ENCODE measurements at regions not wholly inside any gene's neighbourhood (a gene's known extent, or its start where the extent isn't known, plus 50 kb on each side); places are given as distances from the start of the nearest gene placed in this dataset.
"Not testable (repeated sequence)": the region's sequence is repeated elsewhere in the genome, so short reads cannot be mapped to it uniquely, and the experiment has no call there.

DNA sequence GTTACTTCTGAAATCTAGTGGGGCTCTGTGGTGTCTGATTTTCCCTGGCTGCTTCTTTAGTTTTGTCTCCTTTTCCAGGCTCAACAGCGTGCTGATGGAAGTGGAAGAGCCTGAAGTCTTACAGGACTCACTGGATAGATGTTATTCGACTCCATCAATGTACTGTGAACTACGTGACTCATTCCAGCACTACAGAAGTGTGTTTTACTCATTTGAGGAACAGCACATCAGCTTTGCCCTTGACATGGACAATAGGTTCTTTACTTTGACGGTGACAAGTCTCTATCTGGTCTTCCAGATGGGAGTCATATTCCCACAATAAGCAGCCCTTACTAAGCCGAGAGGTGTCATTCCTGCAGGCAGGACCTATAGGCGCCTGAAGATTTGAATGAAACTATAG lies 51.1 kb downstream of the NBPF8 start:
- not testable (repeated sequence) for DNase-seq (ENCODE audit: low read depth in 2 of 2)

DNA sequence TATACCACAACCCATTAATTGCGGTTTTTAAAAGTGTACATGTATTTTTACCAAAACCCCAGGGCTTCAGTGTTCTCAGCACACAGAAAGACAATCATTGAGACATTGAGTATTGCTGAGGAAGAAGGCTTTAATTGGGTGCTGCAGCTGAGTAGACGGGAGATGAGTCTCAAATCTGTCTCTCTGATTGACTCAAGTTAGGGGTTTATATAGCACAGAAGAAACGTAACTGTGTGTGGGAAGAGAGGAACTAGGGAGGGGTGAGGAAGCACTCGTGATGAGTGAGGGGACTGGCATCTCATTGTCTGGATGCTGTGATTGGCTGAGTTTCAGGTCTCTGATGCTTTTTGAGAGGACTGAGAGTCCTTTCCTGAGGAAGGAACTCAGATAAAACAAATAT lies 62.8 kb downstream of the NBPF8 start:
- DNase-seq (ENCODE audit: low read depth in 2 of 2), result not testable (repeated sequence)

DNA sequence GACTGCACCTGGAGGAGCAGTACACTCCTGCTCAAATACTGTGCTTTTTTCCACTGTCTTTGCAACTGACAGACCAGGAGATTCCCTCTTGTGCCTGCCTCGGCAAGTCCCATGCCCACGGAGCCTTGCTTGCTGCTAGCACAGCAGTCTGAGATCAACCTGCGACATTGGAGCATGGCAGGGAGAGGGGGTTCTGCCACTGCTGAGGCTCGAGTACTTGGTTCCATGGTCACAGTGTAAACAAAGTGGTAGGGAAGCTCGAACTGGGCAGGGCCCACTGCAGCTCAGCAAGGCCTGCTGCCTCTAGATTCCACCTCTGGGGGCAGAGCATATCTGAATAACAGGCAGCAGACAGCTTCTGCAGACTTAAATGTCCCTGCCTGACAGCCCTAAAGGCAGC lies 63.6 kb downstream of the NBPF8 start:
- not testable (repeated sequence) for DNase-seq (ENCODE audit: low read depth in 2 of 2)

DNA sequence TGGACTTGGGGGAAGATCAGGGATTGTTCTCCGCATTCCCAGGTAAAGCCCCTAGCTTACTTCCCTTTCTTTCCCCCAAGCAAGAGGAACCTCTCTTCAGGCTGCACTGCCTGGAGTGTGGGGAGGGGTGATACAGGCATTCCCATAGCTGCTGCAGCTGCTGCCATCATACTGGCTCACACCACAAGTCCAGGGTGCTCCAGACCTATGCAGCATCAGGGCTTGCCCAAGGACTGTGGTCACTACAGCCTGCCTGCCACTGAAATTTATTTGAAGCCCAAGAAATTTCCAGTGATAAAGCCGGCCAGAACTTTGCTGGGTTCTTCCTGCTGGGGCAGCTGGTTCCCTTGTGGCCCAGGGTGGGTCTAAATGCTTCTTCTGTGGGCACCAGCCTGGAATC lies 72.7 kb downstream of the NBPF8 start:
- not testable (repeated sequence) for DNase-seq (ENCODE audit: low read depth in 2 of 2)

DNA sequence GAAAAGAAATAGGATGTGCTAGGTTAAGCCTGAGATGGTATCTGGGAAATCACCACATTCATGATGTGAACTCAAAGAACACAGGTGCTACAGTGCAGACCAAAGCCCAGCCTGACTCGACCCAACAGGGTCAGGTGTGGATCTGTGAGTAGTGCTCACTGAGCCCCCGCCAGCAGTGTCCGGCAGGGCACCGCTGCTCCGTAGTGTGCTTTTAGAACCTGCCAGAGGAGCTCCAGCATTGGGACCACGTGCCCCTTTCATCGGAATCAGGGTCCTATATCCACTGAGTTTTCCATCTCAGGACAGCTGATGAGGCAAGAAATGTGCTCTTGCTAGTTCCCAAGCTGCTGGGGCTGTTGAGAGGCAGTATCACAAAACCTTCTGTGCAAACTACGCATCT lies 74.4 kb downstream of the NBPF8 start:
- DNase-seq (ENCODE audit: low read depth in 2 of 2), result not testable (repeated sequence)

DNA sequence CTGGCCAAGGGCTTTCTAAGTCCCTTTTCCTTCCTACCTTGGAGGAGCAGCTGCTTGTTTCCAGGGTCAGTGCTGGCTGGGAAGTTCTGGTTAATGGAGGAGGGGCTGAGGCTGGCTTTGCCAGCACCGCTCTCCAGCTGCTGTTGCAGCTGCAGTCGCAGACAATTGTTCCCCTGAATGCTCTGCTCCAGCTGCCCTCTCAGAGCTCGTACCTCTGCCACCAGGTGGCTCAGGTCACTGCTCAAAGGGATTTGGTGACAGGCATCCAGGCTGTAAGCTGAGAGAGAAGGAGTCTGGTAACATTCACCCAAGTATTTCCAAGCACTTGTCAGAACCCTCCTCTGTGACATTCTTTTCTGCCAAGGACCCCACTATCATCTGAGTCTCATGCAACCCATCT lies 82.3 kb downstream of the NBPF8 start:
- DNase-seq (ENCODE audit: low read depth in 2 of 2), result not testable (repeated sequence)

DNA sequence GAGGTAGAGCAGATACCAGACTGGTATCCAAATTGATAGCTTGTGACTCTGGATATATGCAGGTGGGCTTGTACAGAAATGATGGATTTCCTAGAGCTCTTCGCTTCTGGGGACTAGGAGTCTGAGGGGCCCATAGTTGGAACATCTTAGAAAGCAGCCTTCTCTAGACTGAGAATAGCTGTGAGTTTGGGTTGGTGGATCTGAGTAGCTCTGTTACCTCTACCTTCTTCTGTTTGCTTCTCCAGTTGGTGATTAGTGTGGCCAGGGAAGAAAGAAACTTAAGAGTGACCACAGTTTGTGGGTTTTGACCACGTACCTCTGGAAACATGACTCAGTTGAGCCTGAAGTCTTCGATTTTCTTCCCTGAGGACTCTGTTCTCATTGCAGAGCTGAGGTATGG lies 88.4 kb downstream of the NBPF8 start:
- DNase-seq (ENCODE audit: low read depth in 2 of 2), result not testable (repeated sequence)

DNA sequence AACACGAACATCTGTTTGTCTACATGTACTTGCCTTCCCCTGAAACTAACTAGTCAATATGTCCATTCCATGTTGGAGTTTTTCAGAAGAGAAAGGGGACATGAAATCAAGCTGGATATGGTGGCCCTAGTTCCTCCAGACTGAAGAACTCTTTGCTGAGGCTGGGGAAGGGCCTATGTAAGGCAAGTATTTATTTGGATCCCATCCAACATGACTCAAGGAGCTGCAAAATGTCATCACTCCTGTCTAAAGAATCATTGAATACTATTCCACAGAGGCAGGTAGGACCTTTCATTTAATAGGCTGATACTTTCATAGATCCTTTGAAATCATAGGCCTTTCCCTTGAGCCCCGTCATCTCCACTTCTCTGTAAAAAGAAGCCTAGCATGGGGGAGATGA lies 91.5 kb downstream of the NBPF8 start:
- not testable (repeated sequence) for DNase-seq (ENCODE audit: low read depth in 2 of 2)

DNA sequence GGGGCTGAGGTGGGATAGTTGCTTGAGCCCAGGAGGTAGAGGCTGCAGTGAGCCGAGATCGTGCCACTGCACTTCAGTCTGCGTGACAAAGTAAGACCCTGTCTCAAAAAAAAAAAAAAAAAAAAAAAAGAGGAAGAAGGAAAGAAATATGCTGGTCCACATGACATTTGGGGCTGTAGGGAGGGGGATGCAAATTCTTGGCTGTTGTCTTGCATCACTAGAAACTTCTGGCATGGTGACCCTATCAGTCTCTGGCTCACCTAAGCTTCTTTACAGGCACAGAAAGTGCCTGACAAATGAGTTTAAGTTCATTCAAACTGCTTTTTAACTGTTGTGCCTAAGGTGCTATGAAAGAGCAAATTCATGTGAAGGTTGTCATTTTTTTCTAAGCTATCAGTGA lies 93.5 kb downstream of the NBPF8 start:
- not testable (repeated sequence) for DNase-seq (ENCODE audit: low read depth in 2 of 2)

DNA sequence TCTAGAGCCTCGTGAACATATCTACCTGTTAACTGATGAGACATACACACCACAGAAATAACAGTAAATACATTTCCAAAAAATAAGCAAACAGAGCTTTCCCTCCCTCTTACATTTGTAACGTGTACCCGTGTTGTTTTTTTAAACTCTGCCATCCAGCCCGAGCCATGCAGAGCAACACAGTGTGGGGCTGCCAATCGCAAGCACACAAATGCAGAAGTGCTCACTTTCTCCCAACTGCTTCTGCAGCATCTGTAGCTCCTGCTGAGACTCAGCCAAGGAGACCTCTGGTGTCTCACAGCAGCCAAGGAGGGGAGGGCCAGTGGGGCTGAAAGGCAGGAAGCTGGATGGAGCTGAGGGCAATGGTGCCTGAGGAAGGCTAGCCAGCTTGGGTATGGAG lies 94.4 kb downstream of the NBPF8 start:
- not testable (repeated sequence) for DNase-seq (ENCODE audit: low read depth in 2 of 2)

DNA sequence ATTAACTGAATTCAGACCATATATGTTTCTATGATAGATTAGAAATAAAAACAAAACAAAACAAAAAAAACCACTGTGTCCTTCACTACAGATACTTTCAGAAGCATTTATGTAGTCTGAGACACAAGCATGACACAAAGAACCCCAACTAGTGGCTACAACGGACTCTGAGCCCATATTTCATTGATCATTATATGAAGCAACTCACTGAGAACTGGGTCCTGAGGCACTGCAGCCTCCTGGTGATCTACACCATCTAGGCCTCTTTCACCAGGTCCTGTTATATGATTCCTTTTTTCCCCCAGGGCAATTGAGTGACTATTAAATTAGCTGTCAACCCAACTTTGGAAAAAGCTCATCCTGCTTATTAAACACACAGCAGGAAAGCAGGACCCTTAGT lies 98.3 kb downstream of the NBPF8 start:
- not testable (repeated sequence) for DNase-seq (ENCODE audit: low read depth in 2 of 2)

DNA sequence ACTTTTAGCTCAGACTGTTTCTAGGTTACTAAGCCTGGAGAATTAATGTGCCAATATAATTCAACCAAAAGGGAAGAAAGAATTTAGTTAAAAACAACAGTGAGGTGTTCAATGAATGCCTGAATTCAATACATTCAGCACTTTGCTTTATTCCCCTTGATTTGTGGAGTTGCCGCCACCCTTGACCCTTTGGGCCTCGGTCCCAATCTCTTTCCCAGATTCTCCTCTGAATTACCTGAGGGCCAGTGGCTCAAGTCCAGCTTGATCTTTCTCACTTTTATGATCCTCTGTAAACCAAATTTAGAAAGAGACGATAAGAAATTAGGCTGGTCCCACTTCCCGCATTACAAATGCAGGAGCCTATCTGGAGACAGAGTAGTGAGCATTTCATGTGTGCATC lies 98.7 kb downstream of the NBPF8 start:
- not testable (repeated sequence) for DNase-seq (ENCODE audit: low read depth in 2 of 2)

DNA sequence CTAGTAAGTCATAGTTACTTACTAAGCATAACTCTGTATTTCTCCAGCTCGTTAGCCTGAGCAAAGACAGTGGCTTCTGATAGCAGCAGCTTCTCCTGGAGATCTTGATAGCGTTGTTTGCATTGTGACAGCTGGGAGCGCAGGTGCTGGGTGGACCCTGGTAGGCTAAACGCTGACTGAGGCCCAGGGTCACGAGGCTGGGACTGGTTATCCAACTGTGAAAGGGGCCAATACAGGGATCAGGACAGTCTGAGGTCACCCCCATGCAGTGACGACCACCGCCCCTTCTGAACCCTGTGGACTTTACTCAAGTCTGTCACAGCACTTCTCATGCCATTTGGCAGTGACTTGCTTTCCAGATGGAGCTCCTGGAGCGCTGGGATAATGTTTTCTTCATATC lies 104.4 kb downstream of the NBPF8 start:
- not testable (repeated sequence) for DNase-seq (ENCODE audit: low read depth in 2 of 2)

DNA sequence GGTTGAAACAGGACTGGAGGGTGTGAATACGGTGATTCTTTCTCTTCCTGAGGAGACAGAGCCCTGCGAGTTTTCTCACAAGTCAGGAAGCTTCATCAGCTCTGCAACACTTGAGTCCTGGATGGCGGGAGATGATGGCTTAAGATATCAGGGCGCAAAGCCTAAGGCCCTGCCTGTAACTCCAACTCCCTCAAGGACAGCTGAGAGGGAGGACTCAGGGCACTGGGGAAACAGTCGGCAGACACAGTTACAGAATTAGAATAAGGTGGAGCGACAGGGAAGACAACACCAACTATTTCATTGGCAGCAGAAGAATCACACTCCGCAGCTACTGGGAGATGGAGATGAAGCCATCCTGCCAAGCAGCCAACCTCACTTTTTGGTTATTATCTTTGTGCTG lies 109.6 kb downstream of the NBPF8 start:
- DNase-seq (ENCODE audit: low read depth in 2 of 2), result not testable (repeated sequence)

DNA sequence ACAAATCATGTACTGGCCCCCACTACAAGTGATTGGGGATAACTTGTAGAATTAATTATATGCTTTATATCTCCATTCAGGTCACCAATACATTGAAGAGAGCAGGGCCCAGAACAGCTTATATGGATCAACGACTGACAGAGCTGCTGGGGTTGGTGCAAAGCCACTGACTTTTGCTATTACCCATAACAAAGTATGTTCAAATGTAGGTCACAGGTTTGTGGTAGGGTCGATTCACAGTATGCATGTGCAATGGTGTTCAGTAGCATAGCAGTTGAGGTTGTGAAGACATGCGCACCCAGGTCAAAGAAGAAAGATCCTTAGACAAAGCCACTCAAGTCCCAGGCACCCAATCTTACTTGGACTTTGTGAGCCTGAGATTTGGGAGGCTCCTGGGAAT lies 110.6 kb downstream of the NBPF8 start:
- not testable (repeated sequence) for DNase-seq (ENCODE audit: low read depth in 2 of 2)

DNA sequence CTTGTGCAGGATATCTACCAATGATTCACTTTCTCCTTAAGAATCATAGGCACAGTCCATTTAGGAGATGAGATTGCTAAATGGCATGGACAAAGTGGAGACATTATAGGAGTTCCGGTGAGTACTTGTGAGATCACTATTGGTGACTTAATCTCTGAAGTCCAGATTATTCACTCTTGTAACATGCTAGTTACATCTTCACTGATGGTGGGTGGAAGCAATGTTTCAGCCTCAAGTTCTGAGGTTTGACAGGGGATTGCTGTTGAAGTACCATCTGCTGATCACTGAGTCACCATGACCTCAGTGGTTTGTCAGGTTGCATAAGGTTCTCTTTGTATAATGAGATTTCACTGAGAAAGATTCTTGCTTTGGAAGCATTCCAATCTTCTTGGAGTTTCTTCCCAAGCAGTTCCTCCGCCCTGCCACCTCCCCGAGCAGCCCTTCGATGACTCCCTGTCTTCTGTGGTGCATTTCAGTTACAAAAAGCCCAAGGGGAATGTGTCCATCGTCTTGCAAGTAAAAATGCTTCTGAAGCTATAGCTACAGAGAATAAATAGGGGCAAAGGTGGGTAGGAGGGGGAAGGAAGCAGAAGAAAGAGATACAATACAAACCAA lies 114.7 kb downstream of the NBPF8 start:
- not testable (repeated sequence) for DNase-seq (ENCODE audit: low read depth in 2 of 2)

DNA sequence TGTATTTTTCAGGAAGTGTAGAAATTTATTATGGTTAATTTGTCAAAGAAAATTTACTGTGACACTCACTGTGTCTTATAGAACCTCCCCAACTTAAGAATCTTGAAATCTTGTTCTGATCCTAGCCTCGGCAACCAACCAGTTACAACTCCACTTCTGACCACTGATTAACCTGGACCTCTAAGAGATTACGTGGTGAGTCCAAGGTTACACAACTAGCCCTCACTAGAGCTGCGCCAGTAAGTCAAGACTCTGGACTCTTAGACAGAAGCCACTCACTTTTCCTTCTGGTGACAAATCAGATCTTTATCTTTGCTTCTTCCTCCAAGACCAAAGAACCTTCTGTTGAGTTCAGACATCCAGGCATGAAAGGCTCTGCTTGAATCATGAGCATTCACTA lies 116.6 kb downstream of the NBPF8 start:
- not testable (repeated sequence) for DNase-seq (ENCODE audit: low read depth in 2 of 2)

DNA sequence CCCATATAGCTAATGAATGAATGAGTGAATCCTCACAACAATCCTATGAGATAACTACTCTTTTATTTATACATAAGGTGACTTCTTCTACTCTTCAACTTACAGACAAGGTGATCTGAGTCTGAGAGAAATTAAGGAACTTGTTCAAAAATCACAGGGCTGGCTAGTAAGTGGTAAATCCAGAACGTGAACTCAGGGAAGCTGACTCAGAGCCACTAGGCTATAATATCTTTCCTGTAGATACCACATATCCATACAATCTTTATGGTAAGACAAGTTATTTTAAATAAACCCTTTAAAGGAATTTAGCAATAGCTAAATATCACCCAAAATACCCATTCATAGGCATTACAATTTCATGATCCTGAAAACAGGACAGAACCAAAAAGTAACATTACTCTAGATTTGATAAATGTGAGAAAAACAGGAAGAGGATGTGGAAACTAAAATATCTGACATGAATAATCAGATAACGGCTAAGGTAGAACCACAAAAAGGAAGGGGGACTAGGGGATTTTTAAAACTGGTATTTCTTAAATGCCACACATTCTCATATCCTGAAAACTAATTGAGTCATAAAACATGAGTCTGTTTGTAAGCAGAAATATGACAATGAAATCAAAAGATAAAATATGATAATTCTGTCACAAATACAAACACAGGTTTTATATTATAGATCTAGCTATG lies 119.7 kb downstream of the NBPF8 start:
- not testable (repeated sequence) for DNase-seq (ENCODE audit: low read depth in 2 of 2)

DNA sequence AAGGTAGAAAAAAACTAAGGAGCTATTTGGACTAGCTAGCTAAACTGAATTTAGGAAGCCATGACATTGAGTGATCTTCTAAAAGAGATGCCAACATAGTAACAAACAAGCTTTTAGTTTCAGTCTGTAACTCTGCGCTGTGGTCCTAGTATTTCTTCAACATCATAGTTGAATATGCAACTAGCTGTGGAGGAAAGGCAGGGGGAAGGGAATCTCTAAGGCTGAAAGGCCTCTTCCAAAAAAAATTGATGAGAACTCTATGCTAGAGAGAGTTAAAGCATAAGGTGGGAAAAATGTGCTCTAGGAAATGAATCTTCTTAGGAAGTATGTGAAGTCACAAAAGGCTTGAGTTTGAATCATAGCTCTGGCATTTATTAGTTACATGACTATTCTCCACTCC lies 120.2 kb downstream of the NBPF8 start:
- DNase-seq (ENCODE audit: low read depth in 2 of 2), result not testable (repeated sequence)

DNA sequence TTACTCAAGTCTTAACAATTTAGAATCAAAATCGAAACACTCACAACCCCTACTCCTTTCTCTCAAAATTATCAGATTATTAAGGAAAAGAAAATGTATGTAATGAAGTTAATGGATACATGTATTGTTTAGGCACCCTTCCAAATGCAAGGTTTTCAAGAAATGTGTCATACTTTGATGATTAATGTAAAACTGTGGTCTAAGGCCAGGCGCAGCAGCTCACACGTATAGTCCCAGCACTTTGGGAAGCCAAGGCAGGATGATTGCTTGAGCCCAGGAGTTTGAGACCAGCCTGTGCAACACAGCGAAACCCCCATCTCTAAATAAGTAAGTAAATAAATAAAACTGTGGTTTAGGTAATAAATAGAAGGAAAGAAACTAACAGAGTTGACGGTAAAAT lies 126.6 kb downstream of the NBPF8 start:
- not testable (repeated sequence) for DNase-seq (ENCODE audit: low read depth in 2 of 2)

DNA sequence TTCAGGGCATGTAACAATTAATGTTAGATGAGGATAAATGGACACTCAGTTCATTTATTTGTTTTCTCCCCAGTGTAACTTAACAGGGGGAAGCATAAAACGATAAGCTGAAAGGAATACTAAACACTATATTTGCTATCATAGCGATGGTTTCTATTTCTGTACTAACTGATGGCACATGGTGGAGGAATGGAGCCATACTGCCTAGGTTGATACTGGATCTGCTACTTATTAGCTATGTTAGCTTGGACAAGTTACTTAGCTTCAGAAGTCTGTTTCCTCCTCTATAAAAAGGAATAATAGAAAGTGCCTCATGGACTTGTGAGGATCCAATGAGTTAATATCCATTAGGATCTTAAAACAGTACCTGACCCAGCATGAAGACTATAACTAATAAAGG lies 127.5 kb downstream of the NBPF8 start:
- DNase-seq (ENCODE audit: low read depth in 2 of 2), result not testable (repeated sequence)

DNA sequence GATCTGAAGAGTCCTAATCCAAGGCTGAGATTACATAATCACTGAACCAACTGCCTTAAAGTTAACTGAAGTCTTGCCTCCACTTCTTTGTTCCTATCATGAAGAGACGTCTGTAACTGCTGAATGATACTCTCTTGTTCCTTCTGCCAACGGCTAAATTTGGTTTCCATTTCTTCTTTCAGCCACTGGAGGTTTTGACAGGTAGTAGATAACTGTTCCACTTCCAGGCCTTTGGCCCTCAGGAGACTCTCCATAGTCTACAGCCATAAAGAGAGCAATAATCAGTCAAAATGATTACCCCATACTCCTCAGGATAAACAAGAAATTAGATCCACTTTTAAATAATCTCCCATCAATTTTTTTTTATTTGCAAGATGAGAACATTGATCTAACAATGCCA lies 128.1 kb downstream of the NBPF8 start:
- DNase-seq (ENCODE audit: low read depth in 2 of 2), result not testable (repeated sequence)

DNA sequence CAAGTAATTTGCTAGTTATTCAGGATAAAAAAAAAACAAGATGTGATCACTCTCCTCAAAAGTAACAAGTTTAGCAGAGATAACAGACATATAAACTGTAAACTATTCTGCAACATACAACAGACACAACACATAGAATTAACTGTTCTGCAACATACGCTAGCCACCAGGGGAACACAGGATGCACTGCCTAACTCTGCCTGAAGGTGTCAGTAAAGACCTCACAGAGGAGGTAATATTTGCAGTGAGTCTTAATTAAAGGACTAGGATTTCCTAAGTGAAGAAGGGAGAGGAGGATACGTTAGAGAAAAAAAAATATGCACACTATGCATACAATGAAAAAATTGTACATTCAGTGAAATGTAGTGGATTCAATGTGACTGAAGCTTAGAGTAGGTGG lies 129.6 kb downstream of the NBPF8 start:
- peak; percentile 74 to 78 for DNase-seq (ENCODE audit: low read depth in 2 of 2)

DNA sequence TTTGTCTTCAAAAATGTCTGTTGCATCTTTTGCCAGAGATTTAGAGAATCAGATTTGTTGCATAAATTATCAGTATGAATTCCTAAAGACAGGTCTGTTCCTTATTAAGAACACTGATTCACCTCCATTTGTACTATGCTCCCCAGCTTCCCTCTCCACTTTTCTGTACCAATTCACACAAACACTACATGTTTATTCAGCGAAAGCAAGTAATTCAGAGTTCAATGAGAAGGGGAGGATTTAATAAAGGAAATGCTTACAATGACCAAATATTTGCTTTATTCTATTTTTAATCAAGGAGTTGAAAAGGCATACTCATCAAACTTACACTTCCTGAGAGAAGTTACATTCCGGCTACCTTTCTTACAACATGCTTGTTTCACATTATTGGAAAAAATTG lies 135.5 kb downstream of the NBPF8 start:
- DNase-seq (ENCODE audit: low read depth in 2 of 2), result not testable (repeated sequence)

Data from stimulated activated CD4-positive, alpha-beta T cell treated with anti-CD3 and anti-CD28 coated beads, Interleukin-4, amount 100 ng/mL, for 48 hours (primary cell).